ENCODE measurements at regions not wholly inside any gene's neighbourhood (a gene's known extent, or its start where the extent isn't known, plus 50 kb on each side); places are given as distances from the start of the nearest gene placed in this dataset.

GRCh38 chr7:93036149-93036640, 81.6 kb downstream of the SAMD9 start:
- TF ChIP-seq EZH2 (IDR thresholded peaks at IDR 0.05; ENCODE audit: low read length, unreplicated experiment) (no peak), CTCF (conservative IDR thresholded peaks at IDR 0.05; ENCODE audit: low read depth, low read length) (no peak)
